H9 (cell line): ENCODE measurements at regions not wholly inside any gene's neighbourhood (a gene's known extent, or its start where the extent isn't known, plus 50 kb on each side); places are given as distances from the start of the nearest gene placed in this dataset.
A peak's percentile ranks its signal among the peaks of the same experiment; 100 is the strongest.

Experiments used
- DNase-seq: peaks from one replicate; pipeline ENCODE4 v3.0.0-alpha.2; 2017
- H2AFZ ChIP-seq: one replicate; pipeline ENCODE4 v1.6.1; 2013; ENCODE audit warnings: mild to moderate bottlenecking, low read length, control low read depth, moderate library complexity
- H2AK5ac ChIP-seq: 2 replicates; pipeline ENCODE4 v1.6.1; 2013; ENCODE audit warnings: low read length, control low read depth, mixed read lengths; ENCODE audit not compliant: insufficient read length
- H2BK120ac ChIP-seq: one replicate; pipeline ENCODE4 v1.6.1; 2013; ENCODE audit warnings: low read depth, mild to moderate bottlenecking, low read length, control low read depth, inconsistent platforms; ENCODE audit not compliant: poor library complexity, severe bottlenecking
- H2BK12ac ChIP-seq: 2 replicates; pipeline ENCODE4 v1.6.1; 2013; ENCODE audit warnings: low read length, control low read depth, mixed read lengths, low read depth; ENCODE audit not compliant: insufficient read length
- H2BK15ac ChIP-seq: 2 replicates; pipeline ENCODE4 v1.6.1; 2013; ENCODE audit warnings: low read depth, low read length, control low read depth
- H2BK20ac ChIP-seq: one replicate; pipeline ENCODE4 v1.6.1; 2013; ENCODE audit warnings: low read depth, mild to moderate bottlenecking, low read length, control low read depth, inconsistent platforms; ENCODE audit not compliant: poor library complexity, severe bottlenecking
- H2BK5ac ChIP-seq: 2 replicates; pipeline ENCODE4 v1.6.1; 2013; ENCODE audit warnings: low read length, control low read depth, mixed read lengths; ENCODE audit not compliant: insufficient read length
- H3K14ac ChIP-seq: 2 replicates; pipeline ENCODE4 v1.6.1; 2013; ENCODE audit warnings: low read length, control low read depth; ENCODE audit not compliant: insufficient read depth
- H3K18ac ChIP-seq: 2 replicates; pipeline ENCODE4 v1.6.1; 2013; ENCODE audit warnings: low read depth, mild to moderate bottlenecking, mixed read lengths, low read length, control low read depth; ENCODE audit not compliant: insufficient read length
- H3K23ac ChIP-seq: 2 replicates; pipeline ENCODE4 v1.6.1; 2013; ENCODE audit warnings: low read length, control low read depth, mixed read lengths, low read depth; ENCODE audit not compliant: insufficient read length
- H3K23me2 ChIP-seq: 2 replicates; pipeline ENCODE4 v1.6.1; 2013; ENCODE audit warnings: low read depth, mild to moderate bottlenecking, mixed read lengths, low read length, control low read depth; ENCODE audit not compliant: insufficient read length, poor library complexity, severe bottlenecking
- H3K27ac ChIP-seq: 2 replicates; pipeline ENCODE4 v1.5.1; 2013; ENCODE audit warnings: low read length, control low read depth, mixed read lengths, low read depth; ENCODE audit not compliant: insufficient read length
- H3K27me3 ChIP-seq: 2 replicates; pipeline ENCODE4 v1.6.1; 2013; ENCODE audit warnings: low read length, control low read depth, inconsistent platforms; ENCODE audit not compliant: insufficient read depth
- H3K4ac ChIP-seq: 2 replicates; pipeline ENCODE4 v1.6.1; 2013; ENCODE audit warnings: low read depth, mild to moderate bottlenecking, control low read depth, inconsistent platforms, low read length, moderate library complexity
- H3K4me1 ChIP-seq: 2 replicates; pipeline ENCODE4 v1.6.1; 2013; ENCODE audit warnings: low read length, control low read depth, inconsistent platforms; ENCODE audit not compliant: insufficient read depth
- H3K4me2 ChIP-seq: 2 replicates; pipeline ENCODE4 v1.6.1; 2013; ENCODE audit warnings: low read length, control low read depth, mixed read lengths; ENCODE audit not compliant: insufficient read length, insufficient read depth
- H3K56ac ChIP-seq: 2 replicates; pipeline ENCODE4 v1.6.1; 2013; ENCODE audit warnings: low read depth, mild to moderate bottlenecking, mixed read lengths, low read length, control low read depth; ENCODE audit not compliant: insufficient read length
- H3K79me1 ChIP-seq: 2 replicates; pipeline ENCODE4 v1.6.1; 2013; ENCODE audit warnings: low read depth, mild to moderate bottlenecking, moderate library complexity, low read length, control low read depth, inconsistent platforms; ENCODE audit not compliant: insufficient read depth, poor library complexity, severe bottlenecking
- H3K79me2 ChIP-seq: 2 replicates; pipeline ENCODE4 v1.6.1; 2013; ENCODE audit warnings: low read length, control low read depth, inconsistent platforms; ENCODE audit not compliant: insufficient read depth
- H3K9ac ChIP-seq: 2 replicates; pipeline ENCODE4 v1.6.1; 2013; ENCODE audit warnings: low read length, control low read depth, mixed read lengths; ENCODE audit not compliant: insufficient read length; ENCODE audit errors: extremely low read depth
- H3K9me3 ChIP-seq: one replicate; pipeline ENCODE4 v1.6.1; 2013; ENCODE audit warnings: low read depth, low read length, inconsistent platforms; ENCODE audit not compliant: control insufficient read depth
- H3T11ph ChIP-seq: one replicate; pipeline ENCODE4 v1.6.1; 2013; ENCODE audit warnings: mild to moderate bottlenecking, low read length, control low read depth, inconsistent platforms
- H4K20me1 ChIP-seq: one replicate; pipeline ENCODE4 v1.6.1; 2013; ENCODE audit not compliant: control insufficient read depth, insufficient read length, insufficient read depth
- H4K5ac ChIP-seq: 2 replicates; pipeline ENCODE4 v1.6.1; 2013; ENCODE audit warnings: low read depth, mild to moderate bottlenecking, mixed read lengths, low read length, control low read depth; ENCODE audit not compliant: insufficient read length
- H4K8ac ChIP-seq: replicated peaks from 2 replicates; pipeline ENCODE4 v1.6.1; 2013; ENCODE audit warnings: low read length, control low read depth, mixed read lengths, low read depth; ENCODE audit not compliant: insufficient read length
- H4K91ac ChIP-seq: 2 replicates; pipeline ENCODE4 v1.6.1; 2013; ENCODE audit warnings: low read depth, mild to moderate bottlenecking, moderate library complexity, mixed read lengths, low read length, control low read depth; ENCODE audit not compliant: insufficient read length
- H3K27ac Mint-ChIP-seq, 3 experiments: 2 replicates in 2 of 3; 3 replicates in 1 of 3; pipeline ENCODE4 v1.8.0; 2020 to 2021; ENCODE audit warnings: mixed read lengths in 3 of 3, mild to moderate bottlenecking in 1 of 3, moderate library complexity in 1 of 3
- H3K27me3 Mint-ChIP-seq: 2 replicates; pipeline ENCODE4 v1.8.0; 2021; ENCODE audit warnings: low read depth, mild to moderate bottlenecking, moderate library complexity, mixed read lengths
- H3K36me3 Mint-ChIP-seq, 3 experiments: 2 replicates in 2 of 3; 3 replicates in 1 of 3; pipeline ENCODE4 v1.8.0; 2020 to 2021; ENCODE audit warnings: low read depth in 3 of 3, mixed read lengths in 3 of 3; ENCODE audit not compliant: insufficient read depth in 1 of 3
- H3K4me1 Mint-ChIP-seq, 2 experiments: 2 replicates each; pipeline ENCODE4 v1.8.0; 2020; ENCODE audit warnings: mixed read lengths in 2 of 2
- H3K4me3 Mint-ChIP-seq, 2 experiments: 2 replicates in 1 of 2; 3 replicates in 1 of 2; pipeline ENCODE4 v1.8.0; 2020 to 2021; ENCODE audit warnings: mild to moderate bottlenecking in 2 of 2, mixed read lengths in 2 of 2, moderate library complexity in 1 of 2
- H3K9me3 Mint-ChIP-seq, 2 experiments: 2 replicates in 1 of 2; 3 replicates in 1 of 2; pipeline ENCODE4 v1.8.0; 2020; ENCODE audit warnings: mild to moderate bottlenecking in 2 of 2, mixed read lengths in 2 of 2, moderate library complexity in 1 of 2
- CTCF ChIP-seq: fragments of 200-600 bp; sonication (generic); conservative IDR thresholded peaks from 3 replicates; pipeline ENCODE4 v1.8.0; 2021; ENCODE audit warnings: antibody characterized with exemption, mild to moderate bottlenecking
- WGBS: extraction: QIAGEN DNeasy Blood & Tissue Kit; methylation state at CpG from one replicate; pipeline ENCODE4 v1.1.7; 2013; ENCODE audit warnings: missing lambda C conversion rate, low lambda C conversion rate, mixed read lengths; ENCODE audit not compliant: insufficient read length; ENCODE audit errors: extremely low coverage; 5-methylcytosine and 5-hydroxymethylcytosine counted together

GRCh38 chr21:43282358-43283120, 113.7 kb downstream of the CRYAA start:
- H3K36me3 Mint-ChIP-seq: no peaks in the 10 kb centered on the region; a peak in 1 of 7 replicates
- H3K27ac ChIP-seq: no peak overlapping the region
- H3K4me3 Mint-ChIP-seq: no peak overlapping the region
- no peak overlapping the region for H4K91ac ChIP-seq
- no peak overlapping the region for H2AFZ ChIP-seq
- H3K9ac ChIP-seq: no peak overlapping the region
- no peaks in the 10 kb centered on the region; a peak in 1 of 5 replicates for H3K9me3 Mint-ChIP-seq
- H3K56ac ChIP-seq: no peak overlapping the region
- H3K27me3 Mint-ChIP-seq: peaks cover 22% of the 10 kb centered on the region
- H3K4me1 Mint-ChIP-seq: peaks cover 15 to 29% of the 10 kb centered on the region in 2 experiments
- no peak overlapping the region for H2AK5ac ChIP-seq
- DNase-seq: no peak
- H3K23me2 ChIP-seq: no peaks in the 10 kb centered on the region
- H3K23ac ChIP-seq: no peak overlapping the region
- H2BK120ac ChIP-seq: no peak overlapping the region
- H3K4me1 ChIP-seq: peaks cover 5% of the 10 kb centered on the region; the same call in 1 of the 2 replicates
- no peak overlapping the region for H3K14ac ChIP-seq
- H2BK12ac ChIP-seq: no peak overlapping the region
- no peak overlapping the region for H3K18ac ChIP-seq
- WGBS: no CpG with 5 or more reads among the region's 23 CpGs
- no peaks in the 10 kb centered on the region for H3K79me1 ChIP-seq
- H3T11ph ChIP-seq: no peak overlapping the region
- no peak overlapping the region for H2BK20ac ChIP-seq
- H3K27me3 ChIP-seq: no peaks in the 10 kb centered on the region
- no peak overlapping the region for H4K8ac ChIP-seq
- no peak overlapping the region for H3K4ac ChIP-seq
- H2BK15ac ChIP-seq: no peak overlapping the region
- H3K9me3 ChIP-seq: no peaks in the 10 kb centered on the region
- no peak overlapping the region for H4K5ac ChIP-seq
- H4K20me1 ChIP-seq: no peaks in the 10 kb centered on the region
- no peak for TF ChIP-seq CTCF
- H2BK5ac ChIP-seq: no peak overlapping the region
- no peak overlapping the region for H3K4me2 ChIP-seq
- H3K79me2 ChIP-seq: no peaks in the 10 kb centered on the region
- H3K27ac Mint-ChIP-seq: peak overlapping the region in 1 of 3 experiments; percentile 64; a peak in 1 of 7 replicates
